ENCODE measurements at regions not wholly inside any gene's neighbourhood (a gene's known extent, or its start where the extent isn't known, plus 50 kb on each side); places are given as distances from the start of the nearest gene placed in this dataset.

GRCh38 chr5:14983666-14984441 lies 112.3 kb upstream of the ANKH start:
- Histone ChIP-seq H3K27ac (ENCODE audit: low read length in 2 of 2) (no peak overlapping the region), H3K9ac (ENCODE audit: low read length) (no peak overlapping the region), H3K9me3 (ENCODE audit: control extremely low read depth in 1 of 3, control insufficient read depth in 2 of 3, insufficient read depth in 1 of 3, low read length in 2 of 3) (no peaks in the 10 kb centered on the region), H3K4me2 (replicated peaks; ENCODE audit: low read depth, low read length, poor library complexity, severe bottlenecking) (no peak overlapping the region), H3K4me1 (ENCODE audit: control insufficient read depth in 2 of 2, insufficient read depth in 2 of 2, low read length in 2 of 2) (peaks cover 4 to 6% of the 10 kb centered on the region in 2 donors), H3K27me3 (replicated peaks in 1 of 4; ENCODE audit: control extremely low read depth in 1 of 4, control insufficient read depth in 3 of 4, insufficient read depth in 4 of 4, low read length in 3 of 4) (no peaks in the 10 kb centered on the region), H2AFZ (ENCODE audit: insufficient read depth, low read depth, low read length, poor library complexity, severe bottlenecking) (no peak overlapping the region), H3K36me3 (replicated peaks in 1 of 2; ENCODE audit: control extremely low read depth in 1 of 2, control insufficient read depth in 1 of 2, extremely low read depth in 1 of 2, insufficient read depth in 2 of 2, low read length in 1 of 2) (no peaks in the 10 kb centered on the region), H3K79me2 (ENCODE audit: control insufficient read depth, insufficient read depth, low read length) (no peaks in the 10 kb centered on the region), H4K20me1 (ENCODE audit: control insufficient read depth, insufficient read depth, low read length, poor library complexity, severe bottlenecking) (no peaks in the 10 kb centered on the region), H3K4me3 (ENCODE audit: control extremely low read depth in 1 of 5, extremely low read depth in 1 of 5, insufficient read depth in 1 of 5, low read depth in 2 of 5, low read length in 4 of 5) (no peak overlapping the region)
- Mint-ChIP-seq H3K9me3 (ENCODE audit: insufficient read depth) (peaks cover 3% of the 10 kb centered on the region), H3K4me1 (peaks cover 3% of the 10 kb centered on the region), H3K27me3 (peaks cover 13% of the 10 kb centered on the region), H3K4me3 (no peak overlapping the region), H3K27ac (no peak overlapping the region)
- DNase-seq (no peak), ATAC-seq (ENCODE audit: low read depth) (peak; percentile 33)
- WGBS (ENCODE audit: insufficient coverage): no CpG with 5 or more reads among the region's 6 CpGs
- ChIA-PET POLR2A (no interaction called here), CTCF (interaction anchor here (0.9 to 3.3 kb wide), 2 partner anchors 9 to 19 kb away, joined by 3 to 12 read pairs; no protein-coding TSS in a partner anchor)
- no peak for TF ChIP-seq EZH2 (IDR thresholded peaks at IDR 0.05; ENCODE audit: borderline replicate concordance, insufficient read depth, low read depth, low read length, poor library complexity, severe bottlenecking)
- TF ChIP-seq CTCF (IDR thresholded peaks at IDR 0.05): no peak
- intact Hi-C loops (cut with micrococcal nuclease): no loop called here

- no peak overlapping the region for H3K4me3 ChIP-seq (ENCODE audit: control extremely low read depth in 1 of 5, extremely low read depth in 1 of 5, insufficient read depth in 1 of 5, low read depth in 2 of 5, low read length in 4 of 5)
- H3K4me1 Mint-ChIP-seq: peaks cover 3% of the 10 kb centered on the region
- H3K9me3 Mint-ChIP-seq (ENCODE audit: insufficient read depth): peaks cover 3% of the 10 kb centered on the region
- no peaks in the 10 kb centered on the region for H3K36me3 ChIP-seq (replicated peaks in 1 of 2; ENCODE audit: control extremely low read depth in 1 of 2, control insufficient read depth in 1 of 2, extremely low read depth in 1 of 2, insufficient read depth in 2 of 2, low read length in 1 of 2)
- peaks cover 15% of the 10 kb centered on the region for H3K27me3 Mint-ChIP-seq
- TF ChIP-seq EZH2 (IDR thresholded peaks at IDR 0.05; ENCODE audit: borderline replicate concordance, insufficient read depth, low read depth, low read length, poor library complexity, severe bottlenecking) (no peak), CTCF (IDR thresholded peaks at IDR 0.05) (no peak)
- H2AFZ ChIP-seq (ENCODE audit: insufficient read depth, low read depth, low read length, poor library complexity, severe bottlenecking): no peak overlapping the region
- H3K27ac Mint-ChIP-seq: no peak overlapping the region
- ATAC-seq (ENCODE audit: low read depth): no peak
- peaks cover 4 to 6% of the 10 kb centered on the region in 2 donors for H3K4me1 ChIP-seq (ENCODE audit: control insufficient read depth in 2 of 2, insufficient read depth in 2 of 2, low read length in 2 of 2)
- H3K4me2 ChIP-seq (replicated peaks; ENCODE audit: low read depth, low read length, poor library complexity, severe bottlenecking): no peak overlapping the region
- H3K27me3 ChIP-seq (replicated peaks in 1 of 4; ENCODE audit: control extremely low read depth in 1 of 4, control insufficient read depth in 3 of 4, insufficient read depth in 4 of 4, low read length in 3 of 4): peaks cover 0 to 3% (median 0%) of the 10 kb centered on the region in 4 experiments
- no peaks in the 10 kb centered on the region for H3K9me3 ChIP-seq (ENCODE audit: control extremely low read depth in 1 of 3, control insufficient read depth in 2 of 3, insufficient read depth in 1 of 3, low read length in 2 of 3)
- ChIA-PET POLR2A (no interaction called here), CTCF (interaction anchor here (0.9 to 2.7 kb wide), 2 partner anchors 12 to 23 kb away, joined by 3 to 13 read pairs; no protein-coding TSS in a partner anchor)
- no peak overlapping the region for H3K9ac ChIP-seq (ENCODE audit: low read length)
- no peak overlapping the region for H3K27ac ChIP-seq (ENCODE audit: low read length in 2 of 2)
- no peaks in the 10 kb centered on the region for H4K20me1 ChIP-seq (ENCODE audit: control insufficient read depth, insufficient read depth, low read length, poor library complexity, severe bottlenecking)
- DNase-seq: no peak
- intact Hi-C loops (cut with micrococcal nuclease): no loop called here
- 97% methylated on average over 2 of the region's 2 CpGs for WGBS (ENCODE audit: insufficient coverage)
- no peaks in the 10 kb centered on the region for H3K79me2 ChIP-seq (ENCODE audit: control insufficient read depth, insufficient read depth, low read length)
- no peak overlapping the region for H3K4me3 Mint-ChIP-seq
Measured at GRCh38 chr5:14980698-14981097, 109.1 kb upstream of the ANKH start.

Measured in B cell (primary cell).